CD14-positive monocyte (primary cell): ENCODE measurements at regions not wholly inside any gene's neighbourhood (a gene's known extent, or its start where the extent isn't known, plus 50 kb on each side); places are given as distances from the start of the nearest gene placed in this dataset.
"Not testable (repeated sequence)": the region's sequence is repeated elsewhere in the genome, so short reads cannot be mapped to it uniquely, and the experiment has no call there.

Experiments used
- DNase-seq, 3 donors: peaks; one replicate each; pipeline ENCODE4 v3.0.0-alpha.2; 2011 to 2022
- H2AFZ ChIP-seq: 2 replicates; pipeline ENCODE4 v1.6.0; 2012; ENCODE audit warnings: mild to moderate bottlenecking, low read depth, low read length, inconsistent platforms; ENCODE audit not compliant: insufficient read depth, poor library complexity, severe bottlenecking
- H3K27ac ChIP-seq, 2 donors: 1 replicate in 1 of 2; 2 replicates in 1 of 2; pipeline ENCODE4 v1.5.1; 2012 to 2013; ENCODE audit warnings: low read length in 2 of 2, control low read depth in 1 of 2, inconsistent platforms in 1 of 2, low read depth in 1 of 2, mild to moderate bottlenecking in 1 of 2
- H3K27me3 ChIP-seq, 2 donors: one replicate each; pipeline versions ENCODE4 v1.6.0 to v1.6.1; 2011 to 2013; ENCODE audit warnings: low read length in 2 of 2; ENCODE audit not compliant: control insufficient read depth in 2 of 2, insufficient read depth in 2 of 2
- H3K36me3 ChIP-seq, 2 donors: replicated peaks in 1 of 2; 1 replicate in 1 of 2; 2 replicates in 1 of 2; pipeline versions ENCODE4 v1.5.1 to v1.6.1; 2012 to 2013; ENCODE audit warnings: low read length in 2 of 2, control low read depth in 1 of 2, inconsistent platforms in 1 of 2, mild to moderate bottlenecking in 1 of 2; ENCODE audit not compliant: insufficient read depth in 2 of 2, control insufficient read depth in 1 of 2
- H3K4me1 ChIP-seq, 2 donors: 1 replicate in 1 of 2; 2 replicates in 1 of 2; pipeline versions ENCODE4 v1.5.1 to v1.6.1; 2012 to 2013; ENCODE audit warnings: low read length in 2 of 2, control low read depth in 1 of 2, inconsistent platforms in 1 of 2, mild to moderate bottlenecking in 1 of 2, moderate library complexity in 1 of 2; ENCODE audit not compliant: insufficient read depth in 2 of 2, control insufficient read depth in 1 of 2
- H3K4me2 ChIP-seq: replicated peaks from 2 replicates; pipeline ENCODE3; 2012; ENCODE audit warnings: low read length, moderate library complexity, mild to moderate bottlenecking; ENCODE audit not compliant: poor library complexity, severe bottlenecking; ENCODE audit errors: extremely low read depth
- H3K4me3 ChIP-seq, 3 experiments: fragments of 200-600 bp in 1 of 3; sonication (generic) in 1 of 3; replicated peaks in 1 of 3; 1 replicate in 2 of 3; 2 replicates in 1 of 3; pipeline ENCODE4 v1.5.1; 2011 to 2013; ENCODE audit warnings: low read length in 3 of 3, mild to moderate bottlenecking in 3 of 3, control low read depth in 2 of 3, low read depth in 2 of 3, inconsistent platforms in 1 of 3, moderate library complexity in 1 of 3
- H3K79me2 ChIP-seq: 2 replicates; pipeline ENCODE4 v1.6.0; 2012; ENCODE audit warnings: mild to moderate bottlenecking, control low read depth, inconsistent platforms, low read length, moderate library complexity; ENCODE audit not compliant: insufficient read depth
- H3K9ac ChIP-seq: 2 replicates; pipeline ENCODE4 v1.6.0; 2017; ENCODE audit warnings: low read length, mild to moderate bottlenecking; ENCODE audit not compliant: insufficient read depth, poor library complexity, severe bottlenecking
- H3K9me3 ChIP-seq, 2 donors: replicated peaks in 1 of 2; 1 replicate in 1 of 2; 2 replicates in 1 of 2; pipeline versions ENCODE4 v1.5.1 to v1.6.1; 2012 to 2013; ENCODE audit warnings: low read length in 2 of 2, control low read depth in 1 of 2; ENCODE audit not compliant: control insufficient read depth in 1 of 2, insufficient read depth in 1 of 2
- H4K20me1 ChIP-seq: 2 replicates; pipeline ENCODE4 v1.6.0; 2012; ENCODE audit warnings: mild to moderate bottlenecking, low read length, control low read depth, moderate library complexity; ENCODE audit not compliant: insufficient read depth
- H3K27ac Mint-ChIP-seq, 7 donors: one replicate each; pipeline ENCODE4 v1.8.0; 2020; ENCODE audit warnings: mild to moderate bottlenecking in 7 of 7, mixed read lengths in 7 of 7, moderate library complexity in 6 of 7, inconsistent platforms in 2 of 7
- H3K27me3 Mint-ChIP-seq, 3 donors: one replicate each; pipeline ENCODE4 v1.8.0; 2021 to 2022; ENCODE audit warnings: low read depth in 3 of 3, mild to moderate bottlenecking in 3 of 3, mixed read lengths in 3 of 3, moderate library complexity in 3 of 3, inconsistent platforms in 1 of 3
- H3K36me3 Mint-ChIP-seq, 2 donors: one replicate each; pipeline ENCODE4 v1.8.0; 2020; ENCODE audit warnings: mixed read lengths in 2 of 2, inconsistent platforms in 1 of 2, mild to moderate bottlenecking in 1 of 2
- H3K4me1 Mint-ChIP-seq: one replicate; pipeline ENCODE4 v1.8.0; 2020; ENCODE audit warnings: mild to moderate bottlenecking, mixed read lengths
- H3K4me3 Mint-ChIP-seq, 2 donors: one replicate each; pipeline ENCODE4 v1.8.0; 2020; ENCODE audit warnings: mild to moderate bottlenecking in 2 of 2, mixed read lengths in 2 of 2, moderate library complexity in 1 of 2
- H3K9me3 Mint-ChIP-seq, 7 donors: one replicate each; pipeline ENCODE4 v1.8.0; 2020 to 2022; ENCODE audit warnings: mixed read lengths in 7 of 7, mild to moderate bottlenecking in 6 of 7, moderate library complexity in 6 of 7, inconsistent platforms in 2 of 7
- CTCF ChIP-seq: fragments of 200-600 bp; IDR thresholded peaks from one replicate; pipeline ENCODE4 v1.8.0; 2022; ENCODE audit warnings: antibody characterized with exemption, mild to moderate bottlenecking
- WGBS: methylation state at CpG from one replicate; pipeline ENCODE4 v1.1.5; 2013; ENCODE audit warnings: missing lambda C conversion rate; ENCODE audit not compliant: insufficient coverage; 5-methylcytosine and 5-hydroxymethylcytosine counted together
- intact Hi-C, 2 donors: fragments of 100-400 bp; cut with micrococcal nuclease; formaldehyde crosslinking; loops; one replicate each; pipeline versions ENCODE4 v1.15.0 to v1.15.1; 2023

GRCh38 chr12:67107751-67108269 lies 161.3 kb upstream of the CAND1 start:
- no peak for TF ChIP-seq CTCF
- no peaks in the 10 kb centered on the region for H3K4me1 ChIP-seq
- H4K20me1 ChIP-seq = no peaks in the 10 kb centered on the region
- no peak overlapping the region for H3K27ac Mint-ChIP-seq
- H3K4me3 ChIP-seq = no peak overlapping the region
- intact Hi-C loops = no loop called here
- H3K27ac ChIP-seq = no peak overlapping the region
- peaks cover 11 to 14% of the 10 kb centered on the region in 2 donors for H3K9me3 ChIP-seq
- H3K79me2 ChIP-seq = no peaks in the 10 kb centered on the region
- no peak overlapping the region for H3K4me2 ChIP-seq
- H3K4me1 Mint-ChIP-seq = no peaks in the 10 kb centered on the region
- H3K9ac ChIP-seq = no peak overlapping the region
- DNase-seq = no peak
- H3K36me3 Mint-ChIP-seq = no peaks in the 10 kb centered on the region
- no peaks in the 10 kb centered on the region for H3K27me3 ChIP-seq
- WGBS = no CpG with 5 or more reads among the region's 1 CpG
- H3K9me3 Mint-ChIP-seq = peaks cover 2 to 23% (median 18%) of the 10 kb centered on the region in 7 donors
- no peak overlapping the region for H3K4me3 Mint-ChIP-seq
- H2AFZ ChIP-seq = no peak overlapping the region
- no peaks in the 10 kb centered on the region for H3K36me3 ChIP-seq
- peaks cover 1 to 5% (median 2%) of the 10 kb centered on the region in 3 donors for H3K27me3 Mint-ChIP-seq

GRCh38 chr12:67110345-67110744 lies 158.8 kb upstream of the CAND1 start:
- H2AFZ ChIP-seq, H3K4me3 Mint-ChIP-seq, H4K20me1 ChIP-seq, H3K36me3 ChIP-seq, H3K27ac Mint-ChIP-seq, H3K4me1 Mint-ChIP-seq, H3K27ac ChIP-seq, DNase-seq, H3K79me2 ChIP-seq, H3K9ac ChIP-seq, H3K4me1 ChIP-seq, H3K36me3 Mint-ChIP-seq, H3K4me3 ChIP-seq, H3K27me3 Mint-ChIP-seq, intact Hi-C loops, H3K27me3 ChIP-seq, H3K4me2 ChIP-seq: not testable (repeated sequence)
- H3K9me3 Mint-ChIP-seq = peaks cover 2 to 23% (median 17%) of the 10 kb centered on the region in 7 donors
- H3K9me3 ChIP-seq = peaks cover 10 to 11% of the 10 kb centered on the region in 2 donors
- WGBS = 60% methylated on average over 1 of the region's 2 CpGs
